NCI-H2081 (cell line): ENCODE measurements at regions not wholly inside any gene's neighbourhood (a gene's known extent, or its start where the extent isn't known, plus 50 kb on each side); places are given as distances from the start of the nearest gene placed in this dataset.
"Not testable (repeated sequence)": the region's sequence is repeated elsewhere in the genome, so short reads cannot be mapped to it uniquely, and the experiment has no call there.

Experiments
- DNase-seq, 2 experiments: peaks; one replicate each; lab custom pipeline; 2025; lab: John Stamatoyannopoulos, UW

DNA sequence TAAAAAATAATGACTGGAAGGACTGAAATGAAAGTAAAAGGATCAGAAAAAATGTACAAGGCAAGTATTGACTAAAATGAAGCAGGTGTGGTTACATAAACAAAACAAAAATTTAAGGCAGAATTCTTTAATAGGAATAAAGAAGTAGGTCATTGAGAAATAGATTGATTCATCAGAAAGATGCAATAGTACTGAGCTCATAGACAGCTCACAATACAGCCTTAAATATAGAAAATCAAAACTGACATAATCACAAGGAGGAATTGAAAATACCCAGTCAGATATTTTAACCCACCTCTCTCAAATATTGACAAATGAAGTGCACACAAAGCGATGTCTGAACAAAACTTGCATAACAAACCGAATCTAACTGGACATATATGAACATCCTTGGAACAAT is 366.8 kb upstream of the DPYD start:
- DNase-seq, result no peak

DNA sequence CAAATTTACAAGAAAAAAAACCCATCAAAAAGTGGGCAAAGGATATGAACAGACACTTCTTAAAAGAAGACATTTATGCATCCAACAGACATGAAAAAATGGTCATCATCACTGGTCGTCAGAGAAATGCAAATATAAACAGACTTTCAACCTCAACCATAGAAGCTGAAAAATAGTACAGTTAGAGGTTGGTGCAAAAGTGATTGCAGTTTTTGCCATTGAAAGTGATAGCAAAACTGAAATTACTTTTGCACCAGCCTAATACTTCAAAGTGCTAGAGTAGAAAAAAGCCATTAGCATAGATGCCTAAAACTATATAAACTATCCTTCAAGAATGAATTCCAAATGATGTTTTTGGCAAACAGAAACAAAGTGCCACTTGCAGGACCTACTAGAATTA is 365.8 kb upstream of the DPYD start:
- no peak for DNase-seq

DNA sequence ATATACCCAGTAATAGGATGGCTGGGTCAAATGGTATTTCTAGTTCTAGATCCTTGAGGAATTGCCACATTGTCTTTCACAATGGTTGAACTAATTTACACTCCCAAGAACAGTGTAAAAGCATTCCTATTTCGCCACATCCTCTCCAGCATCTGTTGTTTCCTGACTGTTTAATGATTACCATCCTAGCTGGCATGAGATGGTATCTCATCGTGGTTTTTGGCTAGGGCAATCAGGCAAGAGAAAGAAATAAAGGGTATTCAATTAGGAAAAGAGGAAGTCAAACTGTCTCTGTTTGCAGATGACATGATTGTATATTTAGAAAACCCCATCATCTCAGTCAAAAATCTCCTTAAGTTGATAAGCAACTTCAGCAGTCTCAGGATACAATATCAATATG is 364.5 kb upstream of the DPYD start:
- not testable (repeated sequence) for DNase-seq

DNA sequence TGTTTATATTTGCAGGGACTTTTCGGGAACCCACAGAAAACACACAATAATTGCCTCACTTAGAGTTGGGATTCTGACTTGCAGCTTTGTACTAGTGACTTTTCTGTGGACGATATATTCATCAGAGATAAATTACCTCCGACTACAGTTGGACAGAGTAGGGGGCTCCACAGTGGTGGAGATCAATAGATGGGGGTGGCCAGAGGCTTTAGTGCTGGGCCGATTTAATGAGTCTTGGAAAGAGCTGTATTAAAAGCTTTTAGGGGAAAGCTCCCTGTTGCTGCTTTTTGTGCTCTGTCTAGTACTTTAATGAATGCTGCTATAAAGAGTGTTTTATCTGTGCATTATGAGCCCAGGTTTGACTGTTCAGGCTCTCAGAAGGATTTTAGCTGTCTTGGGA is 359.2 kb upstream of the DPYD start:
- DNase-seq, result no peak

DNA sequence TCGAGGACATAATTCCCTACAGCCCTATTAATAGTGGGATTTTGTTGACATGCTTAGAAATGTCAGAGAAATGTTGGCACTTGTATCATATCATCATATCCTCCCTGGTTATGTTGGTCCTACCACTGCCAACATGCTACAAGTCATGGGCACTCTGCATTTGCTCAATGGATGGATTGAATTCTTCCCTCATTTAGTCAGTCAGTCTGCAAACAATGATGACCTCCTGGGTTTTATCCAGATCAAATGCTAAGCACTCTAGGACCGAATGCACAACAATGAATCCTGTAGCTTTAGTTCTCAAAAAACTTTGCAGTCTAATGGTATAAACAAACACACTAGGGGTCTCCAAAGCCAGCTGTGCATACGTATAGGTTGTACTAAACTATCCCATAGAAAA is 357.2 kb upstream of the DPYD start:
- DNase-seq, result no peak

DNA sequence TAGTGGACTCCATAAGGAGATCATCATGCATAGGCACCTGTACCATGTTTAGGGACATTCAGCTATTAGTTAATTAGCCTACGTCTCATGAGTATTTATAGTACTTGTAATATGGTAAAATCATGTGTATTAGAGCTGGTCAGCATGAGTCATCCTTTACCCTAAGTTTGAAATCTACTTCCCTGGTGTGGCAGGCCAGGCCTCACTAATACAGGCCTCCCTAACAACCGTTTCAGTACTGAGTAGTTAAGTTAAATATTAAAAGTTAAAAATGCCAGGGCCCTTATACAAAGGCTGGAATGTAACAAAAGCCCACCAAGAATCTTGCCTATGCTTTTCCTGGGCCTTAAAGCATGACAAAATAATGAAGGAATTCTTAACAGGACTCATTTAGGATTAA is 356.3 kb upstream of the DPYD start:
- no peak for DNase-seq

DNA sequence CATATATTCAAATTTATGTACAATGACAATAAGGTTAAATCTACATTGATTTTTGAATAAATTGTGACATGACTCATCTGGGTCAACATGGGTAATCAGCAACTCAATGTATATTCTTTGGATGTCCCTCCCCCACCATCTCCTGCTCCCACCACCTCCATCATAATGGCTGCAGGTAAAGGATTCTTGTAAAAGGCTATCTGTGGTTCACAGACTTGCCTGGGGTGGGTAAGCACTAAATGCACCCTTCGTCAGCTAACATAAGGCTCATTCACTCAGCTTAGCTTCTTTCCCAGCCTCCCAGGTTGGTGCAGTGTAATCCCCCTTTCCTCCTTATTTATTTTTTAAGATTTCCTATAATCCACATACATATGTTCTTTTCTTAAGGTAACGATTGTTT is 355.7 kb upstream of the DPYD start:
- DNase-seq, result no peak

DNA sequence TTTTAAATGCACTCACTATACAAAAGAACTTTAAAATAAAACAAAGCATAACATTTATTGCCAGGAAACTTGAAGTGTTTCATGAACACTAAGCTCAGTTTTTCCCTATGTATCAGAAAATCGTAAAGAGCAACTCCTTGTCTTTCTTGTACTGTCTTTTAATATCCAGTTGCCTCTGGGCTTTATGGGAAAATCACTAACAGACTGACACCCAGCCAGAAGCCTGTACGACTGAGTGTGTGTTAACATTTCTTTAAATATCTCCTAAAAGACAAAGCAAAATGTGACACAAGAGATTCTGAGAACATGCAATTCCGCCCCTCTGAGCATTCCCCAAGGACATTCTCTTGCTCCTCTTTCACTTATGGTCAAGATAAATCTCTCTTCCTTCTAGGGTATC is 347.5 kb upstream of the DPYD start:
- DNase-seq, result no peak

DNA sequence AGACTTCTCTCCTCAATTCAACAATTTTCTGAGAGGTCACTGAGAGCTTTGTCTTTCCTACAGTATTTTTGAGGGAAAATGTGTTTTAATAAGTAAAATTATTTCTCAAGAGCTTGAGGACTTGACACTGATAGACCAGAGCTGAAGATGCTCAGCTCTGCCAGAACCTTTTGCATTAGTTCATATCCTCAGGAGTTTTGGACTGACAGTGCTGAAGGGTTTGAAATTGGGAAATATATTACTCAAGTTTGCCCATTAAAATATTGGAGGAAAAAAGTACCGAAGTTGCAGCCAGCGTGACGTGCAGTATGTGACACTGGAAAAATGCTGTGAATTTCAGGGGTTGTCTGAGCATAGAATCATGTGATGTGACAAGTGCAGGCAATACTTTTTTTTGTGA is 346.6 kb upstream of the DPYD start:
- DNase-seq, result no peak

DNA sequence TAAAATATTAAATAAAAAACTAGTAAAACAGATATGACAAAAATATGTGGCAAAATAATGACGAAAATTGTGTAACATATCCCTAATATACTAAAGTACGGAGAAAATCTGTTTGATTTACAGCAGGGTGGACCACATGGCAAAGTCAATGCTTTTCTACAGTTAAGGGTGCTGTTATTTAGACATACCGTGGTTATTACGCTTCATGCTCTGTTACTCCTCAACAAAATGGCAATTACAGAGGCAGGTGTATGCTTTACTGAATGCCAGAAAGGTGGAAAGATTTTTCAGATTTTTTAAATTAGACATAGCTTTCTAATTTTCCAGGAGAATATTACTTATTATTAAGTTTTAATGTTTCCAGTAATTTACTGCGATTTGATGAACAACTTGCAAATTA is 343.9 kb upstream of the DPYD start:
- DNase-seq, result peak; percentile 6 to 71

DNA sequence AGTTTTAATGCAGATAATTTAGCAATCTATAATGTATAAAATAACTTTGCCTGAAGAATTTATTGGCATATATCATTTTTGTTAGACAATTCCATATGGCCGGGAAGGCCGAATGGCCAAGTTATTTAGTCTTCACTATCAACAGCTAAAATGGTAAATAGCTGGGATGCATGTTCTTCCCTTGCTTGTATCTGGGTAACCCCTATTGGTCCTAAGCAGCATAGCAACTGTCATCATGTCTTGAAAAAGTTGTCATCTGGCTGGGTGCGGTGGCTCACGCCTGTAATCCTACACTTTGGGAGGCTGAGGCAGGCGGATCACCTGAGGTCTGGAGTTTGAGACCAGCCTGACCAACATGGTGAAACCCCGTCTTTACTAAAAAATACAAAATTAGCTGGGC is 340.0 kb upstream of the DPYD start:
- no peak for DNase-seq

DNA sequence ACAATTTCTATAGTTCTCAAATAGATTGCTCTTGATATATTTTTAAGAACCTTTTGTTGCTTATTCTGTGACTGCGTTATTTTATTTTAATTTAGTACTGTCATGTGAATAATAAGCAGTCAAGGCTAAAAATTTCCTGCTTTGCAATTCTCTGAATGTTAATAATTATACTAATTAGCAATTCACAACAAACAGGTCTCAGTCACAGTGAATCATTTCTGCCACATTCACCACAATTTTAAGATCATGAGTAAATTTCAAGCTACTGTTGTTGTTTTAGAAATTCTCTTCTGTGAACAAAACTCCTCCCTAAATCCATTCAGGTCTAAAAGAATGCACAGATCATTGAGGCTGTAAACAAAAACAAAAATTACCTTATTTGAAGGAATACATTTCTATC is 339.6 kb upstream of the DPYD start:
- no peak for DNase-seq

DNA sequence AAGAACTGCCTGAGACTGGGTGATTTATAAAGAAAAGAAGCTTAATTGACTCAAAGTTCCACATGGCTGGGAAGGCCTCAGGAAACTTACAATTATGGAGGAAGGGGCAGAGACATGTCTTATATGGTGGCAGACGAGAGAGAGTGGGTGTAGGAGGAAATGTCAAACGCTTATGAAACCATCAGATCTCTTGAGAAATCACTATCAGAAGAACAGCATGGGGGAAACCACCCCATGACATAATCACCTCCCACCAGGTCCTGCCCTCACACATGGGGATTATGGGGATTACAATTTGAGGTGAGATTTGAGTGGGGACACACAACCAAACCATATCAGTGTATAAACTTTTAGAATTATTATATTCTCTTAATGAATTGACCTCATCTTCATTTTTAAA is 335.9 kb upstream of the DPYD start:
- DNase-seq, result no peak

DNA sequence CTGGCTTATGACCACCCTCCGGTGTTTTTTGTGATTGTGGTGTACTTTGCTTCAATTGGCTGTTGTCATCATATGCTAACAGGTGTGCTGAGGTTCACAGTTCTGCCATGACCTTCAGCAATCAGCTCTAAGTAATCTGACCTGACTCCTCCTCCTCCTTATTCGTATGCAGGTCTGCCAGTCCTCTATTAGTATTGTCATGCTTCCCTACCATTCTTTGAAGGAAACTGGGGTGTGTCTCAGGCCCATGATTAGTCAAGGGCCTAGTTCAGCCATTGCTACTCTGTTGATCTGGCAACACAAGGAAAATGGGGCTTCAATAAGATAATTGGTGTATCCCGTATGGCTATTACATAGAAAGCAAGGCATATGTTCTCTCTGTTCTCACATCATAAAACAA is 332.3 kb upstream of the DPYD start:
- DNase-seq, result no peak

DNA sequence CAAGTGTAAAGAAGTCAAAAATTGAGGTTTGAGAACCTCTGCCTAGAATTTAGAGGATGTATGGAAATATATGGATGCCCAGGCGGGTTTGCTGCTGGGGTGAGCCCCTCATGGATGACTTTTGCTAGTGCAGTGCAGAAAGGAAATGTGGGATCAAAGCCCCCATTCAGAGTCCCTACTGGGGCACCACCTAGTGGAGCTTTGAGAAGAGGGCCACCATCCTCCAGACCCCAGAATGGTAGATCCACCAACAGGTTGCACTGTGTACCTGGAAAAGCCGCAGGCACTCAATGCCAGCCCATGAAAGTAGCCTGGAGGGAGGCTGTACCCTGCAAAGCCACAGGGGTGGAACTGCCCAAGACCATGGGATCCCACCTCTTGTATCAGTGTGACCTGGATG is 330.7 kb upstream of the DPYD start:
- no peak for DNase-seq

DNA sequence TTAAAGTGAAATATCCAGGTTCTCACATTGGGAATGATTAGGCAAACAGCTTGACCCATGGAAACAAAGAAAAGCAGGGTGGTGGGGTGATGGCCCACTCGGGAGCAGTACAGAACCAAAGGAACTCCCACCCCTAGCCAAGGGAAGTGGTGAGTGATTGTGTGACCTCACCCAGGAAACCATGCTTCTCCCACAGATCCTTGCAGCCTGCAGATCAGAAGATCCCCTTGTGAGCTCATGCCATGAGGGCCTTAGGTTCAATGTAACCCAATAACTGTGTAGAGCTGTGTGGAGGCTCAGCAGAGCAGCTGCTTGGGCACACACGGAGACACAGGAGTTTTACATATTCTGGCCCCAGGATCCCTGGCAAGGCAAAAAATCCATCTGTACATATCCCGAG is 311.8 kb upstream of the DPYD start:
- DNase-seq, result no peak

DNA sequence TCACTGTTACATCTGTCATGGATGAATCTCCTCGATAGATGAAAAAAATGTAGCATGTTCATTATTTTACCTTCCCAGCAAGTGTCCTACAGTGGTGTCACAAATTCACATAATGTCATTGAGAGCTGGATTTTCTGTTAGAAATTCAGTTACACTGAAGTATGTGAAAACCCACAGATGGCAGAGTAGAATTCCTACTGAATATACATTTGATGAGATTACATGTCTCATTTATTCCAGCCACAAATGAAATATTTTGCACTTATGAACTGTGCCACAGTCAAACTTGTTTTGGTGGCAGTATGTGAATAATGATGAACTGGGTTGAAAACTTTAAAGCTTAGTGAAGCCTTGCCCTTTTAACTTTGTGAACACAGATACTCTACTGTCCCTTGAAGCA is 301.9 kb upstream of the DPYD start:
- DNase-seq, result no peak

DNA sequence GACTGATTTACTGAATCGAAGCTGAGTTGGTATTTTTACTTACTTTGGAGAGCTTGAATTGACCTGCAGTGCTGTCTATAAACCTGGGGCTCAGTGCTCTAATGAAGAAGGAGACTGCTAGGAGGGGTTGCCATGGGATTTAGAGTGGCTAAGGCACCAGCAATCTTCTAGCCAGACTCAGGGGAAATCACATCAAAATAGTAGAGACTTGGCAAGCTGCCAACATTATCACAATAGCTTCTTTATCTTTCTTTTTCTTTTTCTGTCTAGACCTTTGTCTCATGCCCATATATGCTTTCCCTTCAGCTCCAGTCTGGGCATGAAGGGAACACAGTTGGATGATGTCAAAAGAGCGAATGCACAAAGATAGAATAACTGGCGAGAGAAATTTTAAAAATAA is 301.1 kb upstream of the DPYD start:
- DNase-seq, result no peak

DNA sequence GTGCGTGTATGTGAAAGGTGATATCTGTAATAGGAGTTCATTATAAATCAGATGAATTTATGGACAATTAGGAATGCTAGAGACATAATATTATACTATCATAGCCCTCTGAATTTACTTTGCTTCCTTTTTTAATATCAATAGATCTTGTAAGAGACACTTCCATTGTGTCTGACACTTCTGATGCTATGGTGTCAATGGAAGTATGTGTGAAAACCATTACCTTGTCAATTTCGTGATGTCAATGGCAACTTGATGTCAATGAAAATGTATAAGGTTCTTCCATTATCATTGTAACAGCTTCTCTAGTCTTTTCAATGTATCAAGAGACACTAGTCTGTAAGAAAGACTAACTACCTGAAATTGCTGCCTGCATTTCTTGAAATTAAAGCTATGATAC is 296.8 kb upstream of the DPYD start:
- no peak for DNase-seq

DNA sequence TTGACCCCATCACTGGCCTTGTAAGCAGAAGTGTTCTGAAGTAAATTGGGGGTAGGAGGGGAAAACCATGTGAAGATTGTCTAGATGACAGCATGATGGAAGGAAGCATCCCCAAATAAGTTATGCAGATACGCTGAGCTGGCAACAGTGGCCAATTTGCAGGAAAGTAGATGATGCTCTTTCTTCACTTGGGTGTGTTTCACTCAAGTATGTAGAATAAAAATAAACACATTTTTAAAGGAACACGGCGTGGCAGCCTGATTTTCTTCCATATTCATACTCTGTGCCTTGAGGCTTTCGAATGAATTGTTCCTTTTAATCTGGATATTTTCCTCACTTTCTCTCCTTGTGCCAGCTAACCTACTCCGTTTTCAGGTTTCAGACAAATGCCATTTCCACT is 295.5 kb upstream of the DPYD start:
- DNase-seq, result no peak

DNA sequence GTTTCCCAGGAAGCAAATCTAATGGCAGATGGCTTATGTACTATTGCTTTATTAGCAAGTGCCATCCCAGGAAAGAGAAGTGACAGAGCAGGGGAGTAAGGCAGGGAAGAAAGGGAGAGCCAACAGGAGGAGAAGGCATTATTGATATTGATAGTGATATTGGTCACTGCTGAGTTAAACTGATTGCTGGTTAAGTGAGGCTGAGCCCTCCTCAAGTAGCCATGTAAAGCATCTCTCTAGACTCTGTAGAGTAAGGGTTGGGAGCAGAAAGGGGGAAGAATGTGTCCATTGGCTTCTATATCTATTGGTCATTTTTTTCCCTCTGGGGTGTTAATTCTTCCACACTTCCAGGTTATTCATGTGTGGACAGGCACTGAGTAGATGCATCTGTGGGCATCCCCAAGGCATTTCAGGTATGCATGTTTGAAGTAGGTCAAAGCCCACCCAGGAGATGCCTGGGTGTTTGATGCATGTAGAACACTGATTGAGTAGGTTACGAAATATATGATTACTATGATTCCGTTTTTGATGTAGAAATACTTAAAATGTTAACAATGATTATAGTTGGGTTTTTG is 290.5 kb upstream of the DPYD start:
- no peak for DNase-seq

DNA sequence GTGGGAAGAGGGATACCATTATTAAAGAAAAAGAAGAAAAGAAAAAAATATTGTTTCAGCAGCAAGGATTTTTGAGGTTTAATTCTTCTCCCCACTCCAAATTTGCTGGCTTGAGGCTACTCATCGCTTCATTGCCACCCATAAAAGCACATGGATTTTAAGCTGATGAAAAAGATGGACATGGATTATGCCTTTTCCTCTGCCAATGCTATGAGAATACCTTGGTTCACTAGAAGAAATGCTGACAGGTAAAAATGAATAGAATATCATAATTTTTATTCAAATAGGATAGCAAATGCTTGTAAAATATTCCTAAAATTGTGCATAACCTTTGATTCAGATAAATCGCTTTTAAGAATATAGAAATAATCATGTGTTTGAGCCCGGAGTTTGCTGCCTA is 289.7 kb upstream of the DPYD start:
- no peak for DNase-seq

DNA sequence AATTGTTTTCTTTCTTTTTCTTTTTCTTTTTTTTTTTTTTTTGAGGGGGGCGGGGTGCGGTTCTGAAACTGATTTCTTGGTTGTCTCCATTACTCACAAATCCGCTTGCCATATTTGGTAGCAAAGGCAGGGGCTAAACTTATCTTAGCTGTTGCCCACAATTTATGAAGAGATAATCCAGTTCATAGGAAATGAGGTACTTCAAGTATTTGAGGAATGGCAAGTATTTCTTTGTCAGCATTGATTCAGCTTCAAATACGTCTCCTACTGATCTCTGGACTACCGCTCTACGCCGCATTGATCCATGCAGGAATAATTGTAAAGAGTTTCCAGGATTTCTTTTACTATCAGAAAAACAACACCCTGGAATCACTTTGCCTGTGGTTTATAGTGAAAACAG is 289.2 kb upstream of the DPYD start:
- no peak for DNase-seq

DNA sequence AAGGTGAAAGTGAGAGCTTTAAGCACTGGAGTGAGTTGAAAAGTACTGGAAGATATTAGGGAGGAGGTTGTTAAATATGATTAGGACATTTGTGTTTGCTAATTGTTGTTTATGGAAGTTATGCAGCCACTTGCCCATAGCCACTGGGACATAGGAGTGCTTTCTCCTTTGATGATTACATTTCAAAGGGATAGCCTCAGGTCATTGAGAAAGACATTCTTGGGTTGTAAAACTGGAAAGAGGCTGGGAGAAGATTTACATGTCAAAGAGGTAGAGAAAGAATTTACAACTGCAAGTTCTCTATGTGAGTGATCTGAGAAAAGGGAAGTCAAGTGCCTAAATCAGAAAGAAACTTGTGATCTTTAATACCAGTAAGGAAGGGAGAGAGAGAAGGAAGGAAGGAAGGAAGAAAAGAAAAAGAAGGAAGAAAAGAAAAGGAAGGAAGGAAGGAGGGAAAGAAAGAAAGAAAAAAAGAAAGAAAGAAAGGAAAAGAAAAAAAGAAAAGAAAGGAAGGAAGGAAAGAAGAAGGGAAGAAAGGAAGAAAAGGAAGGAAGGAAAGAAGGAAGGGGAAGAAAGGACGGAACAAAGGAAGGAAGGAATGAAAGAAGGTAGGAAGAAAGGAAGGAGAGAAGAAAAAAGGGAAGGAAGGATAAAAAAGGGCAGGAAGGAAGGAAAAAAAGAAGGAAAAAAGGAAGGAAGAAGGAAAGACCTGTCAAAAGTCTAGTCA is 284.6 kb upstream of the DPYD start:
- DNase-seq, result no peak
